Type B pancreatic cell (in vitro differentiated cells): ENCODE measurements at regions not wholly inside any gene's neighbourhood (a gene's known extent, or its start where the extent isn't known, plus 50 kb on each side); places are given as distances from the start of the nearest gene placed in this dataset.

Experiments used
- DNase-seq: peaks from one replicate; pipeline ENCODE4 v3.0.0; 2021; ENCODE audit warnings: mixed read lengths; ENCODE audit not compliant: unreplicated experiment; ENCODE audit errors: extremely low spot score
- H3K27ac Mint-ChIP-seq: 2 replicates; pipeline ENCODE4 v1.8.0; 2021; ENCODE audit warnings: mild to moderate bottlenecking, mixed read lengths
- H3K27me3 Mint-ChIP-seq: 2 replicates; pipeline ENCODE4 v1.8.0; 2021; ENCODE audit warnings: mixed read lengths
- H3K36me3 Mint-ChIP-seq: 2 replicates; pipeline ENCODE4 v1.8.0; 2021; ENCODE audit warnings: mixed read lengths
- H3K4me1 Mint-ChIP-seq: one replicate; pipeline ENCODE4 v1.8.0; 2021; ENCODE audit warnings: mixed read lengths; ENCODE audit not compliant: unreplicated experiment
- H3K4me3 Mint-ChIP-seq: 2 replicates; pipeline ENCODE4 v1.8.0; 2021; ENCODE audit warnings: mild to moderate bottlenecking, mixed read lengths
- H3K9me3 Mint-ChIP-seq: 2 replicates; pipeline ENCODE4 v1.8.0; 2021; ENCODE audit warnings: mixed read lengths
- TF ChIP-seq, protein P1 (sequence below): fragments of 200-600 bp; sonication (generic); conservative IDR thresholded peaks from 2 replicates; pipeline ENCODE4 v1.5.0; 2021; ENCODE audit warnings: antibody characterized with exemption, mild to moderate bottlenecking

DNA sequence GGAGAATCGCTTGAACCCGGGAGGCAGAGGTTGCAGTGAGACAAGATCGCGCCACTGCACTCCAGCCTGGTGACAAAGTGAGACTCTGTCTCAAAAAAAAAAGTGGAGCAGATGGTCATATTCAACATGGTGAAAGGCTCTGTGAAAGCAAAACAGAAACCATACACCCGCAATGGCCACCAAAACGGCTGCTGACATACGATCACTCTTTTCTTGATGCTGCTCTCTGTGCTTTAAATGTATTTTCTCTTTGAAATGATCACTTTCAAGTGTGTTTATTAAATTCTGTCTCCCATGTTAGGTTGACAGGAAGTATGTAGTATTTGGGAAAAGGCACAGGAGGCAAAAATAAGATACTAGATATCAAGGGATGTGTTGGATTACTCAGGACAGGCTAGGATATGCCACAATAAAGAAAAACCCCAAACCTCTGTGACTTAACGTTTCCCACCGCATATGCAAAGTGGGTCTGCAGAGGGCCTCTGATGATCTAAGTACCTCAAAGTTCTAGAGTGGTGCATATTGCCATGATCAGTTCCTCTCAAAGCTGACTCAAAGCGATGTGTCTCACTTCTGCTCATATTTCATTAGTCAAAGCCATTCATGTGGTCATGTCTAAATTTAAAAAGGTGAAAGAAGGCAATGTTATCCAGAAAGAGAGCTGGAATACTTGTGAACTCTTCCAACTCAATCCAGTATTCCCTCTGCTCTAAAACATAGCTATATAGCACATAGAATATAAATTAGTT lies 155.1 kb upstream of the SOX4 start:
- no peak for DNase-seq
- Mint-ChIP-seq H3K27ac (no peak overlapping the region), H3K36me3 (peaks cover 3% of the 10 kb centered on the region), H3K27me3 (no peaks in the 10 kb centered on the region), H3K4me3 (no peak overlapping the region), H3K4me1 (no peaks in the 10 kb centered on the region), H3K9me3 (peaks cover 7% of the 10 kb centered on the region)
- TF ChIP-seq, protein P1, sequence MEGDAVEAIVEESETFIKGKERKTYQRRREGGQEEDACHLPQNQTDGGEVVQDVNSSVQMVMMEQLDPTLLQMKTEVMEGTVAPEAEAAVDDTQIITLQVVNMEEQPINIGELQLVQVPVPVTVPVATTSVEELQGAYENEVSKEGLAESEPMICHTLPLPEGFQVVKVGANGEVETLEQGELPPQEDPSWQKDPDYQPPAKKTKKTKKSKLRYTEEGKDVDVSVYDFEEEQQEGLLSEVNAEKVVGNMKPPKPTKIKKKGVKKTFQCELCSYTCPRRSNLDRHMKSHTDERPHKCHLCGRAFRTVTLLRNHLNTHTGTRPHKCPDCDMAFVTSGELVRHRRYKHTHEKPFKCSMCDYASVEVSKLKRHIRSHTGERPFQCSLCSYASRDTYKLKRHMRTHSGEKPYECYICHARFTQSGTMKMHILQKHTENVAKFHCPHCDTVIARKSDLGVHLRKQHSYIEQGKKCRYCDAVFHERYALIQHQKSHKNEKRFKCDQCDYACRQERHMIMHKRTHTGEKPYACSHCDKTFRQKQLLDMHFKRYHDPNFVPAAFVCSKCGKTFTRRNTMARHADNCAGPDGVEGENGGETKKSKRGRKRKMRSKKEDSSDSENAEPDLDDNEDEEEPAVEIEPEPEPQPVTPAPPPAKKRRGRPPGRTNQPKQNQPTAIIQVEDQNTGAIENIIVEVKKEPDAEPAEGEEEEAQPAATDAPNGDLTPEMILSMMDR = no peak

- Mint-ChIP-seq H3K4me3 (no peak overlapping the region), H3K27me3 (no peaks in the 10 kb centered on the region), H3K4me1 (no peaks in the 10 kb centered on the region), H3K9me3 (peaks cover 4% of the 10 kb centered on the region), H3K27ac (no peak overlapping the region), H3K36me3 (peaks cover under 1% of the 10 kb centered on the region)
- TF ChIP-seq, protein P1 = no peak
- DNase-seq = no peak
Measured at GRCh38 chr6:21438986-21439352, 154.6 kb upstream of the SOX4 start.

- no peaks in the 10 kb centered on the region for H3K4me1 Mint-ChIP-seq
- DNase-seq = no peak
- H3K9me3 Mint-ChIP-seq = peaks cover 3% of the 10 kb centered on the region
- H3K4me3 Mint-ChIP-seq = no peak overlapping the region
- TF ChIP-seq, protein P1 = no peak
- no peaks in the 10 kb centered on the region for H3K36me3 Mint-ChIP-seq
- H3K27me3 Mint-ChIP-seq = peaks cover 2% of the 10 kb centered on the region
- no peak overlapping the region for H3K27ac Mint-ChIP-seq
Measured at GRCh38 chr6:21441386-21441785, 152.2 kb upstream of the SOX4 start.

DNA sequence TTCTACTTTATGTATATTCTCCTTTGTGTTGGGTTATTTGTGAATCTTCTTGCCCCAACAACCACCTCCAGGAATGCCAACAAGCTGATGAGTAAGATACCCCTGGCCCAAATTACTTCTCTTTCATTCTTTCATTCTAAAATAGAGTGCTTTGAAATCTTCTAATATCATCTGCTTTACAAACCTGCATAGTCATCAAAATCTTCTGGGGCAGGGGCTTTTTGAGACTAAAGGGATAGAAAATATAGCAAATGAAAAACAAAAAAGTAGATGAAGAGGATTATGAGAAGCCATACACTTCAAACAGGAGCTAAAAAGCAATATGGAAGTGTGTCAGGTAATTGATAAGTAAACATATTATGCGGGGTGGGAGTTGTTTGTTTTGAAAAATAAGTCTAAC lies 150.7 kb upstream of the SOX4 start:
- peaks cover 3% of the 10 kb centered on the region for H3K27me3 Mint-ChIP-seq
- no peak for DNase-seq
- H3K36me3 Mint-ChIP-seq = no peaks in the 10 kb centered on the region
- TF ChIP-seq, protein P1 = no peak
- no peak overlapping the region for H3K4me3 Mint-ChIP-seq
- no peaks in the 10 kb centered on the region for H3K9me3 Mint-ChIP-seq
- no peak overlapping the region for H3K27ac Mint-ChIP-seq
- no peaks in the 10 kb centered on the region for H3K4me1 Mint-ChIP-seq

GRCh38 chr6:21444711-21445260 lies 148.8 kb upstream of the SOX4 start:
- Mint-ChIP-seq H3K4me3 (no peak overlapping the region), H3K4me1 (no peaks in the 10 kb centered on the region), H3K36me3 (no peaks in the 10 kb centered on the region), H3K27ac (no peak overlapping the region), H3K27me3 (peaks cover 3% of the 10 kb centered on the region), H3K9me3 (no peaks in the 10 kb centered on the region)
- no peak for DNase-seq
- TF ChIP-seq, protein P1 = no peak
